Sigmoid colon (tissue), 4 donors: ENCODE measurements at regions not wholly inside any gene's neighbourhood (a gene's known extent, or its start where the extent isn't known, plus 50 kb on each side); places are given as distances from the start of the nearest gene placed in this dataset.

Experiments
- CTCF ChIP-seq, 4 experiments: fragments of 450-650 bp in 3 of 4; fragments of 200-600 bp in 1 of 4; IDR thresholded peaks; one replicate each; pipeline ENCODE4 v1.5.1; 2016 to 2019; ENCODE audit warnings: antibody characterized with exemption in 4 of 4, mild to moderate bottlenecking in 3 of 4, moderate library complexity in 2 of 4
- POLR2AphosphoS5 ChIP-seq, 4 donors: sonication (generic); formaldehyde crosslinking; IDR thresholded peaks; one replicate each; pipeline ENCODE4 v1.6.1; 2017; ENCODE audit warnings: antibody characterized with exemption in 4 of 4

- no peak for TF ChIP-seq CTCF (IDR thresholded peaks at IDR 0.05)
- no peak for TF ChIP-seq POLR2AphosphoS5 (IDR thresholded peaks at IDR 0.05)
Measured at GRCh38 chr21:35775778-35776544, 284.4 kb downstream of the SETD4 start.
